KMS-11 (cell line): ENCODE measurements at regions not wholly inside any gene's neighbourhood (a gene's known extent, or its start where the extent isn't known, plus 50 kb on each side); places are given as distances from the start of the nearest gene placed in this dataset.
"Not testable (repeated sequence)": the region's sequence is repeated elsewhere in the genome, so short reads cannot be mapped to it uniquely, and the experiment has no call there.

Source experiments
- H2AFZ ChIP-seq: fragments of 200-600 bp; sonication (generic); 2 replicates; pipeline ENCODE4 v1.6.1; 2016; ENCODE audit warnings: antibody characterized with exemption, mixed run types, low read depth
- H3K27ac ChIP-seq: fragments of 200-600 bp; sonication (generic); 2 replicates; pipeline ENCODE4 v1.6.1; 2016; ENCODE audit warnings: mild to moderate bottlenecking, mixed run types
- H3K27me3 ChIP-seq: fragments of 200-600 bp; sonication (generic); 2 replicates; pipeline ENCODE4 v1.6.1; 2017; ENCODE audit warnings: mild to moderate bottlenecking, low read depth, mixed run types, moderate library complexity; ENCODE audit not compliant: insufficient read depth
- H3K36me3 ChIP-seq: fragments of 200-600 bp; sonication (generic); 2 replicates; pipeline ENCODE4 v1.6.1; 2017; ENCODE audit warnings: mild to moderate bottlenecking, mixed run types; ENCODE audit not compliant: insufficient read depth
- H3K4me1 ChIP-seq: fragments of 200-600 bp; sonication (generic); 2 replicates; pipeline ENCODE4 v1.6.1; 2016; ENCODE audit warnings: mild to moderate bottlenecking, low read depth, mixed run types; ENCODE audit not compliant: poor library complexity, severe bottlenecking
- H3K4me2 ChIP-seq: fragments of 200-600 bp; sonication (generic); 2 replicates; pipeline ENCODE4 v1.7.0; 2016; ENCODE audit warnings: mild to moderate bottlenecking, mixed run types
- H3K4me3 ChIP-seq: fragments of 200-600 bp; sonication (generic); IDR thresholded peaks from 2 replicates; pipeline ENCODE4 v1.6.1; 2017; ENCODE audit warnings: low read depth, low read length, mixed read lengths; ENCODE audit not compliant: insufficient read depth
- H3K79me2 ChIP-seq: fragments of 200-600 bp; sonication (generic); 2 replicates; pipeline ENCODE4 v1.6.1; 2016; ENCODE audit warnings: low read depth, mixed run types; ENCODE audit not compliant: insufficient read depth
- H3K9ac ChIP-seq: fragments of 200-600 bp; sonication (generic); 2 replicates; pipeline ENCODE4 v1.6.1; 2016; ENCODE audit warnings: mild to moderate bottlenecking, mixed run types
- H4K20me1 ChIP-seq: fragments of 200-600 bp; sonication (generic); 2 replicates; pipeline ENCODE4 v1.6.1; 2016; ENCODE audit warnings: mild to moderate bottlenecking, mixed run types; ENCODE audit not compliant: insufficient read depth
- CTCF ChIP-seq: fragments of 200-600 bp; sonication (generic); conservative IDR thresholded peaks from 2 replicates; pipeline ENCODE4 v1.6.1; 2017; ENCODE audit warnings: low read depth, mild to moderate bottlenecking, antibody characterized with exemption, low read length, moderate library complexity, mixed read lengths

GRCh38 chr18:73118121-73118816 lies 250.5 kb upstream of the NETO1 start:
- Histone ChIP-seq H3K27ac (no peak overlapping the region), H4K20me1 (no peaks in the 10 kb centered on the region), H3K4me3 (no peak overlapping the region), H2AFZ (no peak overlapping the region), H3K4me1 (no peaks in the 10 kb centered on the region), H3K79me2 (no peaks in the 10 kb centered on the region), H3K4me2 (no peak overlapping the region), H3K27me3 (no peaks in the 10 kb centered on the region), H3K9ac (no peak overlapping the region), H3K36me3 (no peaks in the 10 kb centered on the region)
- no peak for TF ChIP-seq CTCF

- Histone ChIP-seq H3K4me1 (peaks cover 8% of the 10 kb centered on the region), H3K4me3 (no peak overlapping the region), H3K36me3 (no peaks in the 10 kb centered on the region), H4K20me1 (no peaks in the 10 kb centered on the region), H3K27me3 (no peaks in the 10 kb centered on the region), H2AFZ (no peak overlapping the region), H3K27ac (no peak overlapping the region), H3K79me2 (no peaks in the 10 kb centered on the region), H3K9ac (no peak overlapping the region), H3K4me2 (no peak overlapping the region)
- no peak for TF ChIP-seq CTCF
Observed at GRCh38 chr18:73110307-73110706, 242.5 kb upstream of the NETO1 start.

GRCh38 chr18:73101977-73102376 lies 234.2 kb upstream of the NETO1 start:
- no peaks in the 10 kb centered on the region for H3K36me3 ChIP-seq
- H3K4me2 ChIP-seq, result no peak overlapping the region
- no peaks in the 10 kb centered on the region for H4K20me1 ChIP-seq
- no peaks in the 10 kb centered on the region for H3K79me2 ChIP-seq
- H2AFZ ChIP-seq, result no peak overlapping the region
- no peak overlapping the region for H3K27ac ChIP-seq
- no peaks in the 10 kb centered on the region for H3K27me3 ChIP-seq
- H3K9ac ChIP-seq, result no peak overlapping the region
- H3K4me1 ChIP-seq, result no peaks in the 10 kb centered on the region
- TF ChIP-seq CTCF, result no peak
- no peak overlapping the region for H3K4me3 ChIP-seq

- not testable (repeated sequence) for H3K79me2 ChIP-seq, H3K4me1 ChIP-seq, H3K4me3 ChIP-seq, H3K4me2 ChIP-seq, H2AFZ ChIP-seq, H3K27ac ChIP-seq, H4K20me1 ChIP-seq, H3K36me3 ChIP-seq, H3K27me3 ChIP-seq, H3K9ac ChIP-seq
Observed at GRCh38 chr18:73101491-73101890, 233.7 kb upstream of the NETO1 start.

GRCh38 chr18:73099759-73100158 lies 232.0 kb upstream of the NETO1 start:
- Histone ChIP-seq H3K79me2 (no peaks in the 10 kb centered on the region), H3K9ac (no peak overlapping the region), H4K20me1 (no peaks in the 10 kb centered on the region), H3K27ac (no peak overlapping the region), H3K27me3 (no peaks in the 10 kb centered on the region), H3K4me1 (no peaks in the 10 kb centered on the region), H3K36me3 (no peaks in the 10 kb centered on the region), H3K4me3 (no peak overlapping the region), H2AFZ (no peak overlapping the region), H3K4me2 (no peak overlapping the region)
- TF ChIP-seq CTCF, result no peak
